T47D (cell line): ENCODE measurements at regions not wholly inside any gene's neighbourhood (a gene's known extent, or its start where the extent isn't known, plus 50 kb on each side); places are given as distances from the start of the nearest gene placed in this dataset.

Experiments
- DNase-seq, 2 experiments: peaks; one replicate each; pipeline versions ENCODE4 v3.0.0 to v3.0.0-alpha.2; 2011 to 2012; ENCODE audit warnings: low read depth in 1 of 2, low spot score in 1 of 2
- JUND ChIP-seq: IDR thresholded peaks from 2 replicates; pipeline ENCODE4 v1.6.1; 2012; ENCODE audit warnings: low read depth
- in situ Hi-C: cut with HindIII; loops from 2 replicates; pipeline ENCODE4 v1.10.0; 2016; ENCODE audit warnings: low sequenced_read_pairs, low pct_unique_long_range_greater_than_20kb

- TF ChIP-seq JUND, result no peak
- in situ Hi-C loops, result no loop called here
- no peak for DNase-seq
Measured at GRCh38 chr4:110260299-110260698, 61.9 kb upstream of the ELOVL6 start.

- in situ Hi-C loops, result no loop called here
- TF ChIP-seq JUND, result no peak
- no peak for DNase-seq
Measured at GRCh38 chr4:110250023-110250387, 51.6 kb upstream of the ELOVL6 start.

- DNase-seq, result no peak
- in situ Hi-C loops, result no loop called here
- no peak for TF ChIP-seq JUND
Measured at GRCh38 chr4:110248831-110249253, 50.4 kb upstream of the ELOVL6 start.
